PC-3 (cell line): ENCODE measurements at regions not wholly inside any gene's neighbourhood (a gene's known extent, or its start where the extent isn't known, plus 50 kb on each side); places are given as distances from the start of the nearest gene placed in this dataset.

Source experiments
- ATAC-seq: fragments of 200-7000 bp; cut with Tn5 transposase; 2 replicates; pipeline ENCODE4 v1.9.1; 2020; ENCODE audit warnings: mild to moderate bottlenecking, moderate library complexity
- BruUV-seq: library from RNA; stranded (reverse); fragments of 400-500 nt; replicated peaks from 2 replicates; lab custom pipeline; 2021; lab: Mats Ljungman, UMichigan
- CTCF ChIA-PET: fragments of 300-600 bp; sonication (Branson Sonifier 250); formaldehyde crosslinking; loops from one replicate; lab custom pipeline; 2022; ENCODE audit warnings: antibody characterized with exemption; lab: Charles Lee
- POLR2A ChIA-PET: fragments of 300-600 bp; sonication (Branson Sonifier 250); formaldehyde crosslinking; loops from one replicate; lab custom pipeline; 2022; ENCODE audit warnings: antibody characterized with exemption; ENCODE audit not compliant: unreplicated experiment; lab: Charles Lee
- DNase-seq: peaks from one replicate; pipeline ENCODE4 v3.0.0-alpha.2; 2015
- H2AFZ ChIP-seq: fragments of 300-600 bp; sonication (generic); 2 replicates; pipeline ENCODE4 v1.6.0; 2016; ENCODE audit warnings: antibody characterized with exemption, low read length
- H3F3A ChIP-seq: fragments of 300-600 bp; sonication (generic); one replicate; pipeline ENCODE4 v1.6.0; 2017; ENCODE audit warnings: antibody characterized with exemption, low read length, control low read depth, mild to moderate bottlenecking; ENCODE audit not compliant: unreplicated experiment
- H3K27ac ChIP-seq: fragments of 300-600 bp; sonication (generic); 2 replicates; pipeline ENCODE4 v1.5.1; 2016; ENCODE audit warnings: mild to moderate bottlenecking, low read length
- H3K27me3 ChIP-seq: fragments of 300-600 bp; sonication (generic); 2 replicates; pipeline ENCODE4 v1.6.1; 2016; ENCODE audit warnings: low read length, mixed read lengths
- H3K36me3 ChIP-seq: fragments of 300-600 bp; sonication (generic); 2 replicates; pipeline ENCODE4 v1.6.1; 2016; ENCODE audit warnings: low read depth, mixed run types, low read length, mixed read lengths
- H3K4me1 ChIP-seq: fragments of 300-600 bp; sonication (generic); 2 replicates; pipeline ENCODE4 v1.5.1; 2016; ENCODE audit warnings: low read length; ENCODE audit not compliant: insufficient read depth
- H3K4me2 ChIP-seq: fragments of 300-600 bp; sonication (generic); 2 replicates; pipeline ENCODE4 v1.6.0; 2016; ENCODE audit warnings: low read length
- H3K4me3 ChIP-seq: fragments of 300-600 bp; sonication (generic); 2 replicates; pipeline ENCODE4 v1.5.1; 2016; ENCODE audit warnings: mild to moderate bottlenecking, low read length, mixed read lengths
- H3K79me2 ChIP-seq: fragments of 300-600 bp; sonication (generic); 2 replicates; pipeline ENCODE4 v1.6.1; 2017; ENCODE audit warnings: low read length, mixed read lengths
- H3K9ac ChIP-seq: fragments of 300-600 bp; sonication (generic); 2 replicates; pipeline ENCODE4 v1.6.0; 2016; ENCODE audit warnings: mild to moderate bottlenecking, low read length
- H3K9me2 ChIP-seq: fragments of 300-600 bp; sonication (generic); replicated peaks from 2 replicates; pipeline ENCODE4 v1.6.1; 2016; ENCODE audit warnings: mixed run types, low read length, mixed read lengths
- H3K9me3 ChIP-seq: fragments of 300-600 bp; sonication (generic); 2 replicates; pipeline ENCODE4 v1.6.1; 2016; ENCODE audit warnings: low read length, mixed read lengths
- H4K20me1 ChIP-seq: fragments of 300-600 bp; sonication (generic); 2 replicates; pipeline ENCODE4 v1.6.1; 2016; ENCODE audit warnings: low read length, mixed read lengths
- CTCF ChIP-seq: fragments of 300-600 bp; sonication (generic); conservative IDR thresholded peaks from 2 replicates; pipeline ENCODE4 v1.5.1; 2017; ENCODE audit warnings: antibody characterized with exemption, low read depth, mild to moderate bottlenecking, low read length
- EZH2 ChIP-seq: fragments of 300-600 bp; sonication (generic); IDR thresholded peaks from one replicate; pipeline ENCODE4 v1.6.1; 2017; ENCODE audit warnings: antibody characterized with exemption, mild to moderate bottlenecking, low read length; ENCODE audit not compliant: unreplicated experiment
- EZH2phosphoT487 ChIP-seq: fragments of 300-600 bp; sonication (generic); IDR thresholded peaks from 2 replicates; pipeline ENCODE4 v1.6.1; 2018; ENCODE audit warnings: mild to moderate bottlenecking, antibody characterized with exemption, low read length, borderline replicate concordance
- intact Hi-C: fragments of 100-400 bp; cut with micrococcal nuclease; formaldehyde crosslinking; loops from 2 replicates; pipeline ENCODE4 v1.9.0; 2023

DNA sequence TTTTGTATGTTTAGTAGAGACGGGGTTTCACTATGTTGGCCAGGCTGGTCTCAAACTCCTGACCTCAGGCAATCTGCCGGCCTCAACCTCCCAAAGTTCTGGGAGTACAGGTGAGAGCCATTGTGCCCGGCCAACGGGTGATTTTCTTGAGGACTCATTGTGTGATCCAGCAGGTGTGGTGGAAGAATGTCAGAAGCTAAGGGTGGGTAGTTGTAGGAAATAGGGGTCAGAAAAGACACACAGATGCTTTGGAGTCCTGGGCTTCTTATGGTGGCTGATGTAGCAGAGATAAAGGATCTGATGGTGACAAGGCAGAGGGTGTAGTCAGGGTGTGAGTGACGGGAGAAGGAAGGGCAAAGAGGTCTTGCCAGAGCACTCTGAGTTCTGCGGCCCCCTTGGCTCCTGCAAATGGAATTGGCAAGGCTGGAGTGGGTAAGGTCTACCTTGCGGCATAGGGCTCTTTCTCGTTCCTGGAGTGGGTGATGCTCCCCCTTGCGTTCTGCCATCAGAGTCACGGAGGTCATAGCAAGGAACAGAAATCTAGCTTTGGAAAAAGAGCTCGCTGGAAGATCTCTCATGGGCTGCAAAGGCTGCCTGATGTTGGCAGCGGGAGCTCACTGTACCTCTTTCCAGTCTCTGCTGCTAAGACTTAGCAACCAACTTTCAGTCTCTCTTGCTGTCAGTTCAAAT lies 97.2 kb downstream of the SREK1 start:
- intact Hi-C loops = no loop called here
- Histone ChIP-seq H4K20me1 (no peaks in the 10 kb centered on the region), H3K9me3 (no peaks in the 10 kb centered on the region), H3K4me1 (peaks cover 22% of the 10 kb centered on the region), H3K27me3 (no peaks in the 10 kb centered on the region), H3F3A (no peaks in the 10 kb centered on the region), H3K4me3 (no peak overlapping the region), H3K4me2 (no peak overlapping the region), H3K9ac (no peak overlapping the region), H2AFZ (no peak overlapping the region), H3K79me2 (no peaks in the 10 kb centered on the region), H3K9me2 (no peaks in the 10 kb centered on the region), H3K27ac (no peak overlapping the region), H3K36me3 (no peaks in the 10 kb centered on the region)
- DNase-seq (no peak), ATAC-seq (no peak)
- POLR2A ChIA-PET = no interaction called here
- BruUV-seq = no TSS peak
- CTCF ChIA-PET = no interaction called here
- TF ChIP-seq EZH2phosphoT487 = no peak
- TF ChIP-seq CTCF = no peak
- TF ChIP-seq EZH2 = no peak

GRCh38 chr5:66242050-66242715 lies 98.1 kb downstream of the SREK1 start:
- Histone ChIP-seq H2AFZ (no peak overlapping the region), H3K4me2 (0 out of 2 replicates have a peak overlapping the region, but pooled peaks have one; percentile 13), H3K27ac (no peak overlapping the region), H3K4me3 (no peak overlapping the region), H3K9me2 (no peaks in the 10 kb centered on the region), H3K36me3 (no peaks in the 10 kb centered on the region), H3F3A (no peaks in the 10 kb centered on the region), H3K79me2 (no peaks in the 10 kb centered on the region), H3K27me3 (no peaks in the 10 kb centered on the region), H3K4me1 (peaks cover 30% of the 10 kb centered on the region), H3K9ac (no peak overlapping the region), H3K9me3 (no peaks in the 10 kb centered on the region), H4K20me1 (no peaks in the 10 kb centered on the region)
- CTCF ChIA-PET = no interaction called here
- POLR2A ChIA-PET = no interaction called here
- DNase-seq (peak; percentile 40), ATAC-seq (peak; percentile 78)
- BruUV-seq = no TSS peak
- TF ChIP-seq EZH2phosphoT487 (no peak), CTCF (no peak), EZH2 (no peak)
- intact Hi-C loops = no loop called here

DNA sequence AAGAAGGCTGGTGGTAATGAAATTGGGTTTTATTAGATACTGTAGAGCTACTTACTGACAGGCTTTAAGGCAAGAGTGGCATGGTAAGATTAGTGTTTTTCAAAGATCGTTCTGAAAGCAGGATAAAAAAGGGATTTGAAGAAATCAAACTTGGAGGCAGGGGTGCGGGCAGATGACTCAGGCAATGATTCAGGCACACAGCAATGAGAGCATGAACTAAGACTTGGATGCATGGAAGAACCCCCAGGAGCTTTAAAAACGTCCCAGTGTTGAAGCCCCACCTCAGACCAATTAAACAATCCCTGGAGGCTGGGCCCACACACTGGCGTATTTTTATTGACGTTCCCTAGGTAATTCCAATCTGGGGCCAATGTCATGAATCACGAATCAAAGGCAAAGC lies 102.5 kb downstream of the SREK1 start:
- Histone ChIP-seq H3K4me1 (peaks cover 37% of the 10 kb centered on the region), H3K9me2 (no peaks in the 10 kb centered on the region), H3K9ac (no peak overlapping the region), H3K27me3 (no peaks in the 10 kb centered on the region), H4K20me1 (no peaks in the 10 kb centered on the region), H3K79me2 (no peaks in the 10 kb centered on the region), H3K4me2 (peak overlapping the region; percentile 53; the same call in 1 of the 2 replicates), H3K27ac (peak overlapping the region; percentile 49), H2AFZ (no peak overlapping the region), H3K9me3 (no peaks in the 10 kb centered on the region), H3K4me3 (no peak overlapping the region), H3K36me3 (no peaks in the 10 kb centered on the region), H3F3A (no peaks in the 10 kb centered on the region)
- TF ChIP-seq CTCF = no peak
- TF ChIP-seq EZH2 = no peak
- no peak for TF ChIP-seq EZH2phosphoT487
- intact Hi-C loops = no loop called here
- ChIA-PET POLR2A (no interaction called here), CTCF (no interaction called here)
- peak; percentile 66 for ATAC-seq
- no TSS peak for BruUV-seq
- peak; percentile 45 for DNase-seq
